H9 (cell line): ENCODE measurements at regions not wholly inside any gene's neighbourhood (a gene's known extent, or its start where the extent isn't known, plus 50 kb on each side); places are given as distances from the start of the nearest gene placed in this dataset.

Experiments used
- DNase-seq: peaks from one replicate; pipeline ENCODE4 v3.0.0-alpha.2; 2017
- H2AFZ ChIP-seq: one replicate; pipeline ENCODE4 v1.6.1; 2013; ENCODE audit warnings: mild to moderate bottlenecking, low read length, control low read depth, moderate library complexity
- H2AK5ac ChIP-seq: 2 replicates; pipeline ENCODE4 v1.6.1; 2013; ENCODE audit warnings: low read length, control low read depth, mixed read lengths; ENCODE audit not compliant: insufficient read length
- H2BK120ac ChIP-seq: one replicate; pipeline ENCODE4 v1.6.1; 2013; ENCODE audit warnings: low read depth, mild to moderate bottlenecking, low read length, control low read depth, inconsistent platforms; ENCODE audit not compliant: poor library complexity, severe bottlenecking
- H2BK12ac ChIP-seq: 2 replicates; pipeline ENCODE4 v1.6.1; 2013; ENCODE audit warnings: low read length, control low read depth, mixed read lengths, low read depth; ENCODE audit not compliant: insufficient read length
- H2BK15ac ChIP-seq: 2 replicates; pipeline ENCODE4 v1.6.1; 2013; ENCODE audit warnings: low read depth, low read length, control low read depth
- H2BK20ac ChIP-seq: one replicate; pipeline ENCODE4 v1.6.1; 2013; ENCODE audit warnings: low read depth, mild to moderate bottlenecking, low read length, control low read depth, inconsistent platforms; ENCODE audit not compliant: poor library complexity, severe bottlenecking
- H2BK5ac ChIP-seq: 2 replicates; pipeline ENCODE4 v1.6.1; 2013; ENCODE audit warnings: low read length, control low read depth, mixed read lengths; ENCODE audit not compliant: insufficient read length
- H3K14ac ChIP-seq: 2 replicates; pipeline ENCODE4 v1.6.1; 2013; ENCODE audit warnings: low read length, control low read depth; ENCODE audit not compliant: insufficient read depth
- H3K18ac ChIP-seq: 2 replicates; pipeline ENCODE4 v1.6.1; 2013; ENCODE audit warnings: low read depth, mild to moderate bottlenecking, mixed read lengths, low read length, control low read depth; ENCODE audit not compliant: insufficient read length
- H3K23ac ChIP-seq: 2 replicates; pipeline ENCODE4 v1.6.1; 2013; ENCODE audit warnings: low read length, control low read depth, mixed read lengths, low read depth; ENCODE audit not compliant: insufficient read length
- H3K23me2 ChIP-seq: 2 replicates; pipeline ENCODE4 v1.6.1; 2013; ENCODE audit warnings: low read depth, mild to moderate bottlenecking, mixed read lengths, low read length, control low read depth; ENCODE audit not compliant: insufficient read length, poor library complexity, severe bottlenecking
- H3K27ac ChIP-seq: 2 replicates; pipeline ENCODE4 v1.5.1; 2013; ENCODE audit warnings: low read length, control low read depth, mixed read lengths, low read depth; ENCODE audit not compliant: insufficient read length
- H3K27me3 ChIP-seq: 2 replicates; pipeline ENCODE4 v1.6.1; 2013; ENCODE audit warnings: low read length, control low read depth, inconsistent platforms; ENCODE audit not compliant: insufficient read depth
- H3K4ac ChIP-seq: 2 replicates; pipeline ENCODE4 v1.6.1; 2013; ENCODE audit warnings: low read depth, mild to moderate bottlenecking, control low read depth, inconsistent platforms, low read length, moderate library complexity
- H3K4me1 ChIP-seq: 2 replicates; pipeline ENCODE4 v1.6.1; 2013; ENCODE audit warnings: low read length, control low read depth, inconsistent platforms; ENCODE audit not compliant: insufficient read depth
- H3K4me2 ChIP-seq: 2 replicates; pipeline ENCODE4 v1.6.1; 2013; ENCODE audit warnings: low read length, control low read depth, mixed read lengths; ENCODE audit not compliant: insufficient read length, insufficient read depth
- H3K56ac ChIP-seq: 2 replicates; pipeline ENCODE4 v1.6.1; 2013; ENCODE audit warnings: low read depth, mild to moderate bottlenecking, mixed read lengths, low read length, control low read depth; ENCODE audit not compliant: insufficient read length
- H3K79me1 ChIP-seq: 2 replicates; pipeline ENCODE4 v1.6.1; 2013; ENCODE audit warnings: low read depth, mild to moderate bottlenecking, moderate library complexity, low read length, control low read depth, inconsistent platforms; ENCODE audit not compliant: insufficient read depth, poor library complexity, severe bottlenecking
- H3K79me2 ChIP-seq: 2 replicates; pipeline ENCODE4 v1.6.1; 2013; ENCODE audit warnings: low read length, control low read depth, inconsistent platforms; ENCODE audit not compliant: insufficient read depth
- H3K9ac ChIP-seq: 2 replicates; pipeline ENCODE4 v1.6.1; 2013; ENCODE audit warnings: low read length, control low read depth, mixed read lengths; ENCODE audit not compliant: insufficient read length; ENCODE audit errors: extremely low read depth
- H3K9me3 ChIP-seq: one replicate; pipeline ENCODE4 v1.6.1; 2013; ENCODE audit warnings: low read depth, low read length, inconsistent platforms; ENCODE audit not compliant: control insufficient read depth
- H3T11ph ChIP-seq: one replicate; pipeline ENCODE4 v1.6.1; 2013; ENCODE audit warnings: mild to moderate bottlenecking, low read length, control low read depth, inconsistent platforms
- H4K20me1 ChIP-seq: one replicate; pipeline ENCODE4 v1.6.1; 2013; ENCODE audit not compliant: control insufficient read depth, insufficient read length, insufficient read depth
- H4K5ac ChIP-seq: 2 replicates; pipeline ENCODE4 v1.6.1; 2013; ENCODE audit warnings: low read depth, mild to moderate bottlenecking, mixed read lengths, low read length, control low read depth; ENCODE audit not compliant: insufficient read length
- H4K8ac ChIP-seq: replicated peaks from 2 replicates; pipeline ENCODE4 v1.6.1; 2013; ENCODE audit warnings: low read length, control low read depth, mixed read lengths, low read depth; ENCODE audit not compliant: insufficient read length
- H4K91ac ChIP-seq: 2 replicates; pipeline ENCODE4 v1.6.1; 2013; ENCODE audit warnings: low read depth, mild to moderate bottlenecking, moderate library complexity, mixed read lengths, low read length, control low read depth; ENCODE audit not compliant: insufficient read length
- H3K27ac Mint-ChIP-seq, 3 experiments: 2 replicates in 2 of 3; 3 replicates in 1 of 3; pipeline ENCODE4 v1.8.0; 2020 to 2021; ENCODE audit warnings: mixed read lengths in 3 of 3, mild to moderate bottlenecking in 1 of 3, moderate library complexity in 1 of 3
- H3K27me3 Mint-ChIP-seq: 2 replicates; pipeline ENCODE4 v1.8.0; 2021; ENCODE audit warnings: low read depth, mild to moderate bottlenecking, moderate library complexity, mixed read lengths
- H3K36me3 Mint-ChIP-seq, 3 experiments: 2 replicates in 2 of 3; 3 replicates in 1 of 3; pipeline ENCODE4 v1.8.0; 2020 to 2021; ENCODE audit warnings: low read depth in 3 of 3, mixed read lengths in 3 of 3; ENCODE audit not compliant: insufficient read depth in 1 of 3
- H3K4me1 Mint-ChIP-seq, 2 experiments: 2 replicates each; pipeline ENCODE4 v1.8.0; 2020; ENCODE audit warnings: mixed read lengths in 2 of 2
- H3K4me3 Mint-ChIP-seq, 2 experiments: 2 replicates in 1 of 2; 3 replicates in 1 of 2; pipeline ENCODE4 v1.8.0; 2020 to 2021; ENCODE audit warnings: mild to moderate bottlenecking in 2 of 2, mixed read lengths in 2 of 2, moderate library complexity in 1 of 2
- H3K9me3 Mint-ChIP-seq, 2 experiments: 2 replicates in 1 of 2; 3 replicates in 1 of 2; pipeline ENCODE4 v1.8.0; 2020; ENCODE audit warnings: mild to moderate bottlenecking in 2 of 2, mixed read lengths in 2 of 2, moderate library complexity in 1 of 2
- CTCF ChIP-seq: fragments of 200-600 bp; sonication (generic); conservative IDR thresholded peaks from 3 replicates; pipeline ENCODE4 v1.8.0; 2021; ENCODE audit warnings: antibody characterized with exemption, mild to moderate bottlenecking
- WGBS: extraction: QIAGEN DNeasy Blood & Tissue Kit; methylation state at CpG from one replicate; pipeline ENCODE4 v1.1.7; 2013; ENCODE audit warnings: missing lambda C conversion rate, low lambda C conversion rate, mixed read lengths; ENCODE audit not compliant: insufficient read length; ENCODE audit errors: extremely low coverage; 5-methylcytosine and 5-hydroxymethylcytosine counted together

DNA sequence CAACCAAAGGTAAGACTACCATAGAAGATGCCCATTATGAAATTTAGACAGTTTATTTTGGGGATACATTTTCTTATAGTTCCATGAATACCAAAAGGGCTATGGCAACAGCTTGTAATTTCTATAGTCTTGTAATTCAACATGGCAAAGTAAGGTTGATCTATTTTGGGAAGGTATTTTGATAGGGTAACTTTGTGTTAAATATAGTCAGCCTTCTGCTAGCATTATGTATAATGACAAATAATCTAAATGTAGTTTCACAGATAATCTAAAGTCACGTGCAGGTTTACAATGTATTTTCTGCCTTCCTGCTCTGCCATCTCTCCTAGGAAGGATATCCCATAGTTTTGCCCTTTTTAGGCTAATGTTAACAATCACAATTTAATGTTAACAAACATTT lies 85.9 kb upstream of the DPH5 start:
- Histone ChIP-seq H4K5ac (no peak overlapping the region), H4K8ac (no peak overlapping the region), H3K27ac (no peak overlapping the region), H2AFZ (no peak overlapping the region), H3K4me2 (no peak overlapping the region), H3K56ac (no peak overlapping the region), H4K91ac (no peak overlapping the region), H3K23me2 (no peaks in the 10 kb centered on the region), H3K79me1 (no peaks in the 10 kb centered on the region), H3K79me2 (no peaks in the 10 kb centered on the region), H3K23ac (no peak overlapping the region), H2AK5ac (no peak overlapping the region), H3K9ac (no peak overlapping the region), H3T11ph (no peak overlapping the region), H3K27me3 (no peaks in the 10 kb centered on the region), H2BK120ac (no peak overlapping the region), H2BK5ac (no peak overlapping the region), H2BK20ac (no peak overlapping the region), H2BK12ac (no peak overlapping the region), H2BK15ac (no peak overlapping the region), H4K20me1 (no peaks in the 10 kb centered on the region), H3K14ac (no peak overlapping the region), H3K9me3 (no peaks in the 10 kb centered on the region), H3K4me1 (no peaks in the 10 kb centered on the region), H3K18ac (no peak overlapping the region), H3K4ac (no peak overlapping the region)
- Mint-ChIP-seq H3K4me3 (no peak overlapping the region), H3K4me1 (no peaks in the 10 kb centered on the region), H3K36me3 (no peaks in the 10 kb centered on the region; a peak in 1 of 7 replicates), H3K27me3 (no peaks in the 10 kb centered on the region; the same call in 1 of the 2 replicates), H3K9me3 (0 out of 5 replicates have a peak, but pooled peaks cover 0 to 3% of the 10 kb centered on the region in 2 experiments), H3K27ac (no peak overlapping the region)
- no peak for DNase-seq
- no CpG with 5 or more reads among the region's 1 CpG for WGBS
- TF ChIP-seq CTCF = no peak
